HG03460 (cell line): ENCODE measurements at regions not wholly inside any gene's neighbourhood (a gene's known extent, or its start where the extent isn't known, plus 50 kb on each side); places are given as distances from the start of the nearest gene placed in this dataset.

Source experiments
- ATAC-seq: cut with Tn5 transposase; IDR thresholded peaks from one replicate; pipeline ENCODE4 v1.9.1; 2021; ENCODE audit not compliant: unreplicated experiment

GRCh38 chr3:117120014-117120413, 410.4 kb downstream of the TUSC7 start:
- no peak for ATAC-seq

- ATAC-seq = no peak
Measured at GRCh38 chr3:117122609-117123008, 413.0 kb downstream of the TUSC7 start.

- no peak for ATAC-seq
Measured at GRCh38 chr3:117126460-117126859, 416.9 kb downstream of the TUSC7 start.

GRCh38 chr3:117126946-117127546, 417.5 kb downstream of the TUSC7 start:
- no peak for ATAC-seq

GRCh38 chr3:117128133-117128532, 418.6 kb downstream of the TUSC7 start:
- no peak for ATAC-seq

- no peak for ATAC-seq
Measured at GRCh38 chr3:117128872-117129271, 419.3 kb downstream of the TUSC7 start.

- ATAC-seq = no peak
Measured at GRCh38 chr3:117129516-117129915, 419.9 kb downstream of the TUSC7 start.

GRCh38 chr3:117130222-117130621, 420.6 kb downstream of the TUSC7 start:
- ATAC-seq = no peak

GRCh38 chr3:117131259-117131658, 421.7 kb downstream of the TUSC7 start:
- no peak for ATAC-seq

- ATAC-seq = no peak
Measured at GRCh38 chr3:117133066-117133465, 423.5 kb downstream of the TUSC7 start.

- no peak for ATAC-seq
Measured at GRCh38 chr3:117135207-117135606, 425.6 kb downstream of the TUSC7 start.

- ATAC-seq = no peak
Measured at GRCh38 chr3:117136003-117136402, 426.4 kb downstream of the TUSC7 start.

- no peak for ATAC-seq
Measured at GRCh38 chr3:117137065-117137464, 427.5 kb downstream of the TUSC7 start.

- no peak for ATAC-seq
Measured at GRCh38 chr3:117139681-117140080, 430.1 kb downstream of the TUSC7 start.

- ATAC-seq = no peak
Measured at GRCh38 chr3:117141812-117142211, 432.2 kb downstream of the TUSC7 start.

GRCh38 chr3:117144853-117145252, 435.3 kb downstream of the TUSC7 start:
- no peak for ATAC-seq

- ATAC-seq = no peak
Measured at GRCh38 chr3:117145677-117146076, 436.1 kb downstream of the TUSC7 start.

GRCh38 chr3:117146571-117146970, 437.0 kb downstream of the TUSC7 start:
- ATAC-seq = no peak

- ATAC-seq = no peak
Measured at GRCh38 chr3:117149584-117149983, 440.0 kb downstream of the TUSC7 start.

GRCh38 chr3:117150628-117151027, 441.0 kb downstream of the TUSC7 start:
- ATAC-seq = no peak

- ATAC-seq = no peak
Measured at GRCh38 chr3:117160176-117160575, 450.6 kb downstream of the TUSC7 start.

- no peak for ATAC-seq
Measured at GRCh38 chr3:117161816-117162215, 452.2 kb downstream of the TUSC7 start.

GRCh38 chr3:117165176-117165575, 455.6 kb downstream of the TUSC7 start:
- no peak for ATAC-seq
